ENCODE measurements at regions not wholly inside any gene's neighbourhood (a gene's known extent, or its start where the extent isn't known, plus 50 kb on each side); places are given as distances from the start of the nearest gene placed in this dataset.

- TF ChIP-seq POLR2A (IDR thresholded peaks at IDR 0.05; ENCODE audit: low read depth, low read length) (no peak), EZH2 (IDR thresholded peaks at IDR 0.05; ENCODE audit: borderline replicate concordance, low read depth, low read length, severe bottlenecking) (no peak), CTCF (IDR thresholded peaks at IDR 0.05; ENCODE audit: extremely low read depth in 1 of 2, insufficient read depth in 1 of 2, low read depth in 1 of 2, low read length in 2 of 2) (no peak), GATA2 (IDR thresholded peaks at IDR 0.05; ENCODE audit: insufficient read depth, insufficient read length, low read depth, low read length) (no peak), JUN (IDR thresholded peaks at IDR 0.05; ENCODE audit: borderline replicate concordance, insufficient read depth, insufficient read length, low read depth) (no peak)
Observed at GRCh38 chrX:3545901-3546300, 167.5 kb downstream of the PRKX start.
